H9 (cell line): ENCODE measurements at regions not wholly inside any gene's neighbourhood (a gene's known extent, or its start where the extent isn't known, plus 50 kb on each side); places are given as distances from the start of the nearest gene placed in this dataset.

Experiments
- DNase-seq: peaks from one replicate; pipeline ENCODE4 v3.0.0-alpha.2; 2017
- H2AFZ ChIP-seq: one replicate; pipeline ENCODE4 v1.6.1; 2013; ENCODE audit warnings: mild to moderate bottlenecking, low read length, control low read depth, moderate library complexity
- H2AK5ac ChIP-seq: 2 replicates; pipeline ENCODE4 v1.6.1; 2013; ENCODE audit warnings: low read length, control low read depth, mixed read lengths; ENCODE audit not compliant: insufficient read length
- H2BK120ac ChIP-seq: one replicate; pipeline ENCODE4 v1.6.1; 2013; ENCODE audit warnings: low read depth, mild to moderate bottlenecking, low read length, control low read depth, inconsistent platforms; ENCODE audit not compliant: poor library complexity, severe bottlenecking
- H2BK12ac ChIP-seq: 2 replicates; pipeline ENCODE4 v1.6.1; 2013; ENCODE audit warnings: low read length, control low read depth, mixed read lengths, low read depth; ENCODE audit not compliant: insufficient read length
- H2BK15ac ChIP-seq: 2 replicates; pipeline ENCODE4 v1.6.1; 2013; ENCODE audit warnings: low read depth, low read length, control low read depth
- H2BK20ac ChIP-seq: one replicate; pipeline ENCODE4 v1.6.1; 2013; ENCODE audit warnings: low read depth, mild to moderate bottlenecking, low read length, control low read depth, inconsistent platforms; ENCODE audit not compliant: poor library complexity, severe bottlenecking
- H2BK5ac ChIP-seq: 2 replicates; pipeline ENCODE4 v1.6.1; 2013; ENCODE audit warnings: low read length, control low read depth, mixed read lengths; ENCODE audit not compliant: insufficient read length
- H3K14ac ChIP-seq: 2 replicates; pipeline ENCODE4 v1.6.1; 2013; ENCODE audit warnings: low read length, control low read depth; ENCODE audit not compliant: insufficient read depth
- H3K18ac ChIP-seq: 2 replicates; pipeline ENCODE4 v1.6.1; 2013; ENCODE audit warnings: low read depth, mild to moderate bottlenecking, mixed read lengths, low read length, control low read depth; ENCODE audit not compliant: insufficient read length
- H3K23ac ChIP-seq: 2 replicates; pipeline ENCODE4 v1.6.1; 2013; ENCODE audit warnings: low read length, control low read depth, mixed read lengths, low read depth; ENCODE audit not compliant: insufficient read length
- H3K23me2 ChIP-seq: 2 replicates; pipeline ENCODE4 v1.6.1; 2013; ENCODE audit warnings: low read depth, mild to moderate bottlenecking, mixed read lengths, low read length, control low read depth; ENCODE audit not compliant: insufficient read length, poor library complexity, severe bottlenecking
- H3K27ac ChIP-seq: 2 replicates; pipeline ENCODE4 v1.5.1; 2013; ENCODE audit warnings: low read length, control low read depth, mixed read lengths, low read depth; ENCODE audit not compliant: insufficient read length
- H3K27me3 ChIP-seq: 2 replicates; pipeline ENCODE4 v1.6.1; 2013; ENCODE audit warnings: low read length, control low read depth, inconsistent platforms; ENCODE audit not compliant: insufficient read depth
- H3K4ac ChIP-seq: 2 replicates; pipeline ENCODE4 v1.6.1; 2013; ENCODE audit warnings: low read depth, mild to moderate bottlenecking, control low read depth, inconsistent platforms, low read length, moderate library complexity
- H3K4me1 ChIP-seq: 2 replicates; pipeline ENCODE4 v1.6.1; 2013; ENCODE audit warnings: low read length, control low read depth, inconsistent platforms; ENCODE audit not compliant: insufficient read depth
- H3K4me2 ChIP-seq: 2 replicates; pipeline ENCODE4 v1.6.1; 2013; ENCODE audit warnings: low read length, control low read depth, mixed read lengths; ENCODE audit not compliant: insufficient read length, insufficient read depth
- H3K56ac ChIP-seq: 2 replicates; pipeline ENCODE4 v1.6.1; 2013; ENCODE audit warnings: low read depth, mild to moderate bottlenecking, mixed read lengths, low read length, control low read depth; ENCODE audit not compliant: insufficient read length
- H3K79me1 ChIP-seq: 2 replicates; pipeline ENCODE4 v1.6.1; 2013; ENCODE audit warnings: low read depth, mild to moderate bottlenecking, moderate library complexity, low read length, control low read depth, inconsistent platforms; ENCODE audit not compliant: insufficient read depth, poor library complexity, severe bottlenecking
- H3K79me2 ChIP-seq: 2 replicates; pipeline ENCODE4 v1.6.1; 2013; ENCODE audit warnings: low read length, control low read depth, inconsistent platforms; ENCODE audit not compliant: insufficient read depth
- H3K9ac ChIP-seq: 2 replicates; pipeline ENCODE4 v1.6.1; 2013; ENCODE audit warnings: low read length, control low read depth, mixed read lengths; ENCODE audit not compliant: insufficient read length; ENCODE audit errors: extremely low read depth
- H3K9me3 ChIP-seq: one replicate; pipeline ENCODE4 v1.6.1; 2013; ENCODE audit warnings: low read depth, low read length, inconsistent platforms; ENCODE audit not compliant: control insufficient read depth
- H3T11ph ChIP-seq: one replicate; pipeline ENCODE4 v1.6.1; 2013; ENCODE audit warnings: mild to moderate bottlenecking, low read length, control low read depth, inconsistent platforms
- H4K20me1 ChIP-seq: one replicate; pipeline ENCODE4 v1.6.1; 2013; ENCODE audit not compliant: control insufficient read depth, insufficient read length, insufficient read depth
- H4K5ac ChIP-seq: 2 replicates; pipeline ENCODE4 v1.6.1; 2013; ENCODE audit warnings: low read depth, mild to moderate bottlenecking, mixed read lengths, low read length, control low read depth; ENCODE audit not compliant: insufficient read length
- H4K8ac ChIP-seq: replicated peaks from 2 replicates; pipeline ENCODE4 v1.6.1; 2013; ENCODE audit warnings: low read length, control low read depth, mixed read lengths, low read depth; ENCODE audit not compliant: insufficient read length
- H4K91ac ChIP-seq: 2 replicates; pipeline ENCODE4 v1.6.1; 2013; ENCODE audit warnings: low read depth, mild to moderate bottlenecking, moderate library complexity, mixed read lengths, low read length, control low read depth; ENCODE audit not compliant: insufficient read length
- H3K27ac Mint-ChIP-seq, 3 experiments: 2 replicates in 2 of 3; 3 replicates in 1 of 3; pipeline ENCODE4 v1.8.0; 2020 to 2021; ENCODE audit warnings: mixed read lengths in 3 of 3, mild to moderate bottlenecking in 1 of 3, moderate library complexity in 1 of 3
- H3K27me3 Mint-ChIP-seq: 2 replicates; pipeline ENCODE4 v1.8.0; 2021; ENCODE audit warnings: low read depth, mild to moderate bottlenecking, moderate library complexity, mixed read lengths
- H3K36me3 Mint-ChIP-seq, 3 experiments: 2 replicates in 2 of 3; 3 replicates in 1 of 3; pipeline ENCODE4 v1.8.0; 2020 to 2021; ENCODE audit warnings: low read depth in 3 of 3, mixed read lengths in 3 of 3; ENCODE audit not compliant: insufficient read depth in 1 of 3
- H3K4me1 Mint-ChIP-seq, 2 experiments: 2 replicates each; pipeline ENCODE4 v1.8.0; 2020; ENCODE audit warnings: mixed read lengths in 2 of 2
- H3K4me3 Mint-ChIP-seq, 2 experiments: 2 replicates in 1 of 2; 3 replicates in 1 of 2; pipeline ENCODE4 v1.8.0; 2020 to 2021; ENCODE audit warnings: mild to moderate bottlenecking in 2 of 2, mixed read lengths in 2 of 2, moderate library complexity in 1 of 2
- H3K9me3 Mint-ChIP-seq, 2 experiments: 2 replicates in 1 of 2; 3 replicates in 1 of 2; pipeline ENCODE4 v1.8.0; 2020; ENCODE audit warnings: mild to moderate bottlenecking in 2 of 2, mixed read lengths in 2 of 2, moderate library complexity in 1 of 2
- CTCF ChIP-seq: fragments of 200-600 bp; sonication (generic); conservative IDR thresholded peaks from 3 replicates; pipeline ENCODE4 v1.8.0; 2021; ENCODE audit warnings: antibody characterized with exemption, mild to moderate bottlenecking
- WGBS: extraction: QIAGEN DNeasy Blood & Tissue Kit; methylation state at CpG from one replicate; pipeline ENCODE4 v1.1.7; 2013; ENCODE audit warnings: missing lambda C conversion rate, low lambda C conversion rate, mixed read lengths; ENCODE audit not compliant: insufficient read length; ENCODE audit errors: extremely low coverage; 5-methylcytosine and 5-hydroxymethylcytosine counted together

GRCh38 chr4:157961229-157961990, 211.4 kb downstream of the GASK1B start:
- WGBS: no CpG with 5 or more reads among the region's 2 CpGs
- H3T11ph ChIP-seq: no peak overlapping the region
- Mint-ChIP-seq H3K27me3 (no peaks in the 10 kb centered on the region; the same call in 1 of the 2 replicates), H3K9me3 (no peaks in the 10 kb centered on the region), H3K4me3 (no peak overlapping the region), H3K36me3 (no peaks in the 10 kb centered on the region), H3K4me1 (no peaks in the 10 kb centered on the region; a peak in 1 of 4 replicates), H3K27ac (no peak overlapping the region)
- no peak overlapping the region for H2BK120ac ChIP-seq
- H3K4ac ChIP-seq: no peak overlapping the region
- no peak overlapping the region for H3K18ac ChIP-seq
- H3K4me2 ChIP-seq: no peak overlapping the region
- no peaks in the 10 kb centered on the region for H3K4me1 ChIP-seq
- no peak overlapping the region for H4K8ac ChIP-seq
- no peaks in the 10 kb centered on the region for H4K20me1 ChIP-seq
- H3K9ac ChIP-seq: no peak overlapping the region
- no peaks in the 10 kb centered on the region for H3K27me3 ChIP-seq
- no peak overlapping the region for H4K5ac ChIP-seq
- no peaks in the 10 kb centered on the region for H3K23me2 ChIP-seq
- no peak overlapping the region for H2BK20ac ChIP-seq
- H3K9me3 ChIP-seq: no peaks in the 10 kb centered on the region
- H2AFZ ChIP-seq: no peak overlapping the region
- no peak overlapping the region for H2BK12ac ChIP-seq
- H4K91ac ChIP-seq: no peak overlapping the region
- no peak for DNase-seq
- no peak overlapping the region for H2AK5ac ChIP-seq
- H3K56ac ChIP-seq: no peak overlapping the region
- no peak overlapping the region for H2BK5ac ChIP-seq
- no peaks in the 10 kb centered on the region for H3K79me2 ChIP-seq
- no peaks in the 10 kb centered on the region for H3K79me1 ChIP-seq
- no peak overlapping the region for H2BK15ac ChIP-seq
- H3K14ac ChIP-seq: no peak overlapping the region
- no peak overlapping the region for H3K27ac ChIP-seq
- H3K23ac ChIP-seq: no peak overlapping the region
- no peak for TF ChIP-seq CTCF
